GM12878 (cell line): ENCODE measurements at regions not wholly inside any gene's neighbourhood (a gene's known extent, or its start where the extent isn't known, plus 50 kb on each side); places are given as distances from the start of the nearest gene placed in this dataset.

ENCODE experiments used
- ATAC-seq: fragments of 200-7000 bp; cut with Tn5 transposase; 3 replicates; pipeline ENCODE4 v1.9.1; 2020; ENCODE audit warnings: mild to moderate bottlenecking, moderate library complexity
- BruUV-seq: library from RNA; stranded (reverse); fragments of 400-500 nt; replicated peaks from 2 replicates; lab custom pipeline; 2021; lab: Mats Ljungman, UMichigan
- CTCF ChIA-PET: fragments of 300-600 bp; sonication (Branson Sonifier 250); formaldehyde crosslinking; extraction: SDS; loops from one replicate; lab custom pipeline; 2021; ENCODE audit warnings: inconsistent platforms; lab: Yijun Ruan, JAX
- POLR2A ChIA-PET: fragments of 350-600 bp; formaldehyde crosslinking; extraction: SDS; loops from one replicate; lab custom pipeline; 2021; ENCODE audit warnings: inconsistent platforms; lab: Charles Lee
- RAD21 ChIA-PET: fragments of 300-600 bp; sonication (Branson Sonifier 250); formaldehyde crosslinking; loops from one replicate; lab custom pipeline; 2023; ENCODE audit warnings: antibody characterized with exemption; ENCODE audit not compliant: unreplicated experiment; lab: Charles Lee
- SMC1A ChIA-PET: fragments of 300-600 bp; sonication (Branson Sonifier 250); formaldehyde crosslinking; loops from one replicate; lab custom pipeline; 2023; ENCODE audit not compliant: unreplicated experiment, uncharacterized antibody; lab: Charles Lee
- DNase-seq: peaks from one replicate; pipeline ENCODE4 v3.0.0-alpha.2; 2011; ENCODE audit warnings: low read depth, low spot score
- FAIRE-seq: peaks from 3 replicates; lab custom pipeline; 2011; peaks lifted over from hg19 to GRCh38; lab: Jason Lieb, UNC
- H2AFZ ChIP-seq: 2 replicates; pipeline ENCODE4 v1.6.0; 2011; ENCODE audit warnings: low read depth, low read length, control low read depth; ENCODE audit not compliant: control insufficient read depth
- H3K27ac ChIP-seq: 2 replicates; pipeline ENCODE4 v1.5.1; 2011; ENCODE audit warnings: control low read depth; ENCODE audit not compliant: control insufficient read depth, insufficient read depth
- H3K27me3 ChIP-seq, 2 experiments: replicated peaks in 1 of 2; 2 replicates each; pipeline versions ENCODE4 v1.6.0 to v1.6.1; 2011; ENCODE audit warnings: low read length in 1 of 2; ENCODE audit not compliant: control insufficient read depth in 2 of 2, insufficient read depth in 2 of 2
- H3K36me3 ChIP-seq, 2 experiments: 2 replicates each; pipeline ENCODE4 v1.5.1; 2011; ENCODE audit warnings: low read length in 1 of 2; ENCODE audit not compliant: control insufficient read depth in 2 of 2, insufficient read depth in 2 of 2
- H3K4me1 ChIP-seq: 2 replicates; pipeline ENCODE4 v1.6.1; 2011; ENCODE audit warnings: mild to moderate bottlenecking, low read length, moderate library complexity, mixed read lengths; ENCODE audit not compliant: control insufficient read depth, insufficient read depth
- H3K4me2 ChIP-seq: 2 replicates; pipeline ENCODE4 v1.6.0; 2011; ENCODE audit warnings: control low read depth; ENCODE audit not compliant: control insufficient read depth, insufficient read depth
- H3K4me3 ChIP-seq: fragments of 200-600 bp; sonication (generic); 2 replicates; pipeline ENCODE4 v1.5.1; 2016
- H3K79me2 ChIP-seq: 2 replicates; pipeline ENCODE4 v1.6.0; 2011; ENCODE audit warnings: low read length; ENCODE audit not compliant: control insufficient read depth, insufficient read depth
- H3K9ac ChIP-seq: 2 replicates; pipeline ENCODE4 v1.8.0; 2011; ENCODE audit warnings: low read length, control low read depth, mixed read lengths; ENCODE audit not compliant: control insufficient read depth, insufficient read depth
- H3K9me3 ChIP-seq: replicated peaks from 3 replicates; pipeline ENCODE4 v1.5.1; 2011; ENCODE audit warnings: mild to moderate bottlenecking, low read length; ENCODE audit not compliant: control insufficient read depth, insufficient read depth
- H4K20me1 ChIP-seq: 2 replicates; pipeline ENCODE4 v1.6.0; 2011; ENCODE audit not compliant: control insufficient read depth, insufficient read depth
- BMI1 ChIP-seq: fragments of 450-650 bp; IDR thresholded peaks from 2 replicates; pipeline ENCODE4 v1.6.1; 2016; ENCODE audit warnings: mild to moderate bottlenecking, moderate library complexity, borderline replicate concordance
- DPF2 ChIP-seq: fragments of 450-650 bp; IDR thresholded peaks from 2 replicates; pipeline ENCODE4 v1.6.1; 2017; ENCODE audit warnings: mild to moderate bottlenecking
- IKZF2 ChIP-seq, 2 experiments: fragments of 450-650 bp; IDR thresholded peaks; 2 replicates each; pipeline ENCODE4 v1.6.1; 2017; ENCODE audit warnings: mild to moderate bottlenecking in 2 of 2, moderate library complexity in 2 of 2
- MYC ChIP-seq: IDR thresholded peaks from 2 replicates; pipeline ENCODE4 v1.6.1; 2011; ENCODE audit warnings: mild to moderate bottlenecking, low read length, moderate library complexity, inconsistent platforms; ENCODE audit not compliant: insufficient read depth, insufficient replicate concordance, insufficient read length, severe bottlenecking
- NFYB ChIP-seq: IDR thresholded peaks from 2 replicates; pipeline ENCODE4 v1.6.1; 2011; ENCODE audit warnings: low read depth, mild to moderate bottlenecking, low read length, improper control_type of control experiment, moderate library complexity; ENCODE audit not compliant: insufficient read depth
- NR2F1 ChIP-seq: fragments of 450-650 bp; conservative IDR thresholded peaks from 2 replicates; pipeline ENCODE4 v1.6.1; 2017; ENCODE audit warnings: mild to moderate bottlenecking
- PML ChIP-seq: IDR thresholded peaks from 2 replicates; pipeline ENCODE4 v1.6.1; 2012; ENCODE audit warnings: low read length, inconsistent platforms
- RAD21 ChIP-seq: IDR thresholded peaks from 2 replicates; pipeline ENCODE4 v1.6.1; 2011; ENCODE audit warnings: mild to moderate bottlenecking, low read depth, low read length, moderate library complexity; ENCODE audit not compliant: insufficient read depth
- SMAD1 ChIP-seq: fragments of 450-650 bp; IDR thresholded peaks from 2 replicates; pipeline ENCODE4 v1.6.1; 2018; ENCODE audit warnings: mild to moderate bottlenecking, low read depth; ENCODE audit not compliant: partially characterized antibody
- SP1 ChIP-seq: IDR thresholded peaks from one replicate; pipeline ENCODE4 v1.6.1; 2011; ENCODE audit warnings: low read depth, low read length
- SRF ChIP-seq, 2 experiments: IDR thresholded peaks; 2 replicates each; pipeline ENCODE4 v1.6.1; 2011; ENCODE audit warnings: low read depth in 2 of 2, low read length in 2 of 2, mild to moderate bottlenecking in 1 of 2, moderate library complexity in 1 of 2
- STAT1 ChIP-seq: fragments of 450-650 bp; conservative IDR thresholded peaks from 2 replicates; pipeline ENCODE4 v1.6.1; 2014; ENCODE audit warnings: antibody characterized with exemption, mild to moderate bottlenecking
- YY1 ChIP-seq: IDR thresholded peaks from 2 replicates; pipeline ENCODE4 v1.6.1; 2011; ENCODE audit warnings: low read depth, mild to moderate bottlenecking, low read length
- ZNF217 ChIP-seq: fragments of 450-650 bp; IDR thresholded peaks from 2 replicates; pipeline ENCODE4 v1.6.1; 2017; ENCODE audit warnings: antibody characterized with exemption, mild to moderate bottlenecking
- ZNF274 ChIP-seq: IDR thresholded peaks from one replicate; pipeline ENCODE4 v1.8.0; 2011; ENCODE audit not compliant: insufficient read length, insufficient read depth
- ZNF622 ChIP-seq: fragments of 450-650 bp; IDR thresholded peaks from 2 replicates; pipeline ENCODE4 v1.6.1; 2017; ENCODE audit warnings: mild to moderate bottlenecking, inconsistent platforms
- WGBS: methylation state at CpG from one replicate; pipeline ENCODE4 v1.1.6; 2016; ENCODE audit warnings: low lambda C conversion rate; ENCODE audit not compliant: insufficient replicate concordance, insufficient coverage; ENCODE audit errors: missing lambda C conversion rate; 5-methylcytosine and 5-hydroxymethylcytosine counted together
- in situ Hi-C: fragments of 300-500 bp; cut with MboI; formaldehyde crosslinking; loops from 9 replicates; pipeline ENCODE4 v1.14.3; 2018; ENCODE audit warnings: mixed read lengths
- intact Hi-C: fragments of 100-400 bp; cut with micrococcal nuclease; formaldehyde crosslinking; loops from one replicate; pipeline ENCODE4 v1.14.2; 2022; ENCODE audit not compliant: unreplicated experiment
- TF ChIP-seq, protein P1 (sequence below), 3 experiments: IDR thresholded peaks in 2 of 3; conservative IDR thresholded peaks in 1 of 3; 2 replicates each; pipeline ENCODE4 v1.5.1; 2011; ENCODE audit warnings: low read depth in 3 of 3, low read length in 3 of 3, mild to moderate bottlenecking in 3 of 3, control low read depth in 2 of 3, moderate library complexity in 2 of 3, inconsistent platforms in 1 of 3, mixed read lengths in 1 of 3; ENCODE audit not compliant: control insufficient read depth in 2 of 3, insufficient read depth in 1 of 3; ENCODE audit errors: extremely low read depth in 1 of 3
- TF ChIP-seq, protein P2 (sequence below): IDR thresholded peaks from 2 replicates; pipeline ENCODE4 v1.6.1; 2011; ENCODE audit warnings: low read depth, mild to moderate bottlenecking, low read length, moderate library complexity, borderline replicate concordance; ENCODE audit errors: extremely low read depth
- TF ChIP-seq, protein P3 (sequence below): fragments of 450-650 bp; IDR thresholded peaks from 2 replicates; pipeline ENCODE4 v1.6.1; 2017; ENCODE audit warnings: antibody characterized with exemption, mild to moderate bottlenecking, moderate library complexity

DNA sequence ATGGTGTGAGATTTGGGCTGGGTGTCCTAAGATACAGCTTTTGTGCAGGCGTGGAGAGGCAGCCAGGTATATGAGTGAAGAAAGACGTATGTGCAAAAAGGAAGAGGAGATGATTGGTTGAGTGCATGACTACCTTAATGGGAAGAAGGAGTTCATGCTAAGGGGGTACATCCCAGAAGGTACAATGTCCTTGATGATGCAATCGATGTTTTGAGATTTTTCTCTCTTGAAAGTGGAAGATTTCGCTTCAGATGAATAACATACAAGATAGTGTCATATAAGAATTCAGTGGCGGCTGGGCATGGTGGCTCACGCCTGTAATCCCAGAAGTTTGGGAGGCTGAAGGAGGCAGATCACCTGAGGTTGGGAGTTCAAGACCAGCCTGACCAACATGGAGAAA, 357.1 kb downstream of the KLF12 start (continued):
- no peak for TF ChIP-seq SRF (IDR thresholded peaks at IDR 0.05; ENCODE audit: low read depth in 2 of 2, low read length in 2 of 2)
- no peak for TF ChIP-seq IKZF2 (IDR thresholded peaks at IDR 0.05)
- TF ChIP-seq SP1 = no peak
- no peak for TF ChIP-seq RAD21
- no peak for TF ChIP-seq ZNF217
- no peak for TF ChIP-seq PML

DNA sequence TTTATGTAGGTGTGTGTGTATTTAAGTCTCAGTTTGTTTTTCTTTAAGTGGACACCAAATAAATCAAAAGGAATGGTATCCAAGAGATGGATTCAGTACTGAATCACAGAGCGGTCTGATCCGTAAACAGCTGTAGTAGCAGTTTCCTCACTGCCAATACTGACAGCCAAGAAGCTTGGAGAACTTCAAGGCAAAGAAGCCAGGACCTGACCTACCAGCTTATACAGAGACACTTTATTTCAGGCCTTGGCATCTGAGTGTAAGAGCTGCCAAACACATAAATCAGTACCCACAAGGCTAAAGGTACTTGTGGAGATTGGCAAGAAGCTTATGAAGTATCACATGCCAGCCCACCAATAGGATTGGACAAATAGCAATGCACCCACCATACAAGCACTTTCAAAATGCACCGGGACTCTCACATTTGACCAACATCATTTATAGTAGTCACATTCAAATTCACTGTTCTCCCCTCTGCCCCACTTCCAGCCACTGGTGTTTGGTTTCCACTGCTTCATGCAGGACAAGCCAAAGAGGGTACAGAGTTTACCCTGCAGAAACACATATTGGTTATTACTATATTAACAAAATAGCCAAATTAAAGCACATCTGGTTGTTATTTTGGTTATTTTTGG, 357.9 kb downstream of the KLF12 start:
- FAIRE-seq = no peak
- Histone ChIP-seq H3K9me3 (no peaks in the 10 kb centered on the region), H3K27me3 (no peaks in the 10 kb centered on the region), H4K20me1 (no peaks in the 10 kb centered on the region), H3K4me3 (no peak overlapping the region), H3K9ac (no peak overlapping the region), H3K27ac (no peak overlapping the region), H3K4me1 (no peaks in the 10 kb centered on the region), H3K4me2 (no peak overlapping the region), H3K36me3 (no peaks in the 10 kb centered on the region), H3K79me2 (no peaks in the 10 kb centered on the region), H2AFZ (no peak overlapping the region)
- no peak for DNase-seq
- RAD21 ChIA-PET = no interaction called here
- POLR2A ChIA-PET = interaction anchor here (0.6 kb wide), 1 partner anchor 63 kb away, joined by 3 read pairs; no protein-coding TSS in a partner anchor
- intact Hi-C loops (no loop called here), in situ Hi-C loops (no loop called here)
- SMC1A ChIA-PET = no interaction called here
- TF ChIP-seq ZNF622 = no peak
- no peak for TF ChIP-seq ZNF274
- TF ChIP-seq NFYB = no peak
- no peak for TF ChIP-seq NR2F1
- no peak for TF ChIP-seq STAT1
- TF ChIP-seq IKZF2 (IDR thresholded peaks at IDR 0.05) = no peak
- no peak for TF ChIP-seq MYC
- no peak for TF ChIP-seq YY1
- TF ChIP-seq, protein P1, sequence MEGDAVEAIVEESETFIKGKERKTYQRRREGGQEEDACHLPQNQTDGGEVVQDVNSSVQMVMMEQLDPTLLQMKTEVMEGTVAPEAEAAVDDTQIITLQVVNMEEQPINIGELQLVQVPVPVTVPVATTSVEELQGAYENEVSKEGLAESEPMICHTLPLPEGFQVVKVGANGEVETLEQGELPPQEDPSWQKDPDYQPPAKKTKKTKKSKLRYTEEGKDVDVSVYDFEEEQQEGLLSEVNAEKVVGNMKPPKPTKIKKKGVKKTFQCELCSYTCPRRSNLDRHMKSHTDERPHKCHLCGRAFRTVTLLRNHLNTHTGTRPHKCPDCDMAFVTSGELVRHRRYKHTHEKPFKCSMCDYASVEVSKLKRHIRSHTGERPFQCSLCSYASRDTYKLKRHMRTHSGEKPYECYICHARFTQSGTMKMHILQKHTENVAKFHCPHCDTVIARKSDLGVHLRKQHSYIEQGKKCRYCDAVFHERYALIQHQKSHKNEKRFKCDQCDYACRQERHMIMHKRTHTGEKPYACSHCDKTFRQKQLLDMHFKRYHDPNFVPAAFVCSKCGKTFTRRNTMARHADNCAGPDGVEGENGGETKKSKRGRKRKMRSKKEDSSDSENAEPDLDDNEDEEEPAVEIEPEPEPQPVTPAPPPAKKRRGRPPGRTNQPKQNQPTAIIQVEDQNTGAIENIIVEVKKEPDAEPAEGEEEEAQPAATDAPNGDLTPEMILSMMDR (IDR thresholded peaks at IDR 0.05 in 2 of 3, conservative IDR thresholded peaks at IDR 0.05 in 1 of 3; ENCODE audit: control insufficient read depth in 2 of 3, extremely low read depth in 1 of 3, insufficient read depth in 1 of 3, low read depth in 3 of 3, low read length in 3 of 3) = no peak
- TF ChIP-seq, protein P2, sequence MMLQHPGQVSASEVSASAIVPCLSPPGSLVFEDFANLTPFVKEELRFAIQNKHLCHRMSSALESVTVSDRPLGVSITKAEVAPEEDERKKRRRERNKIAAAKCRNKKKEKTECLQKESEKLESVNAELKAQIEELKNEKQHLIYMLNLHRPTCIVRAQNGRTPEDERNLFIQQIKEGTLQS = no peak
- TF ChIP-seq SMAD1 = no peak
- TF ChIP-seq, protein P3, sequence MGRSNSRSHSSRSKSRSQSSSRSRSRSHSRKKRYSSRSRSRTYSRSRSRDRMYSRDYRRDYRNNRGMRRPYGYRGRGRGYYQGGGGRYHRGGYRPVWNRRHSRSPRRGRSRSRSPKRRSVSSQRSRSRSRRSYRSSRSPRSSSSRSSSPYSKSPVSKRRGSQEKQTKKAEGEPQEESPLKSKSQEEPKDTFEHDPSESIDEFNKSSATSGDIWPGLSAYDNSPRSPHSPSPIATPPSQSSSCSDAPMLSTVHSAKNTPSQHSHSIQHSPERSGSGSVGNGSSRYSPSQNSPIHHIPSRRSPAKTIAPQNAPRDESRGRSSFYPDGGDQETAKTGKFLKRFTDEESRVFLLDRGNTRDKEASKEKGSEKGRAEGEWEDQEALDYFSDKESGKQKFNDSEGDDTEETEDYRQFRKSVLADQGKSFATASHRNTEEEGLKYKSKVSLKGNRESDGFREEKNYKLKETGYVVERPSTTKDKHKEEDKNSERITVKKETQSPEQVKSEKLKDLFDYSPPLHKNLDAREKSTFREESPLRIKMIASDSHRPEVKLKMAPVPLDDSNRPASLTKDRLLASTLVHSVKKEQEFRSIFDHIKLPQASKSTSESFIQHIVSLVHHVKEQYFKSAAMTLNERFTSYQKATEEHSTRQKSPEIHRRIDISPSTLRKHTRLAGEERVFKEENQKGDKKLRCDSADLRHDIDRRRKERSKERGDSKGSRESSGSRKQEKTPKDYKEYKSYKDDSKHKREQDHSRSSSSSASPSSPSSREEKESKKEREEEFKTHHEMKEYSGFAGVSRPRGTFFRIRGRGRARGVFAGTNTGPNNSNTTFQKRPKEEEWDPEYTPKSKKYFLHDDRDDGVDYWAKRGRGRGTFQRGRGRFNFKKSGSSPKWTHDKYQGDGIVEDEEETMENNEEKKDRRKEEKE = no peak
- no peak for TF ChIP-seq RAD21
- TF ChIP-seq DPF2 = no peak
- TF ChIP-seq BMI1 = no peak
- CTCF ChIA-PET = interaction anchor here (1.1 to 1.6 kb wide), 2 partner anchors 9 to 21 kb away, joined by 4 read pairs; no protein-coding TSS in a partner anchor
- ATAC-seq = no peak
- 67% methylated on average over 3 of the region's 3 CpGs for WGBS
- BruUV-seq = no TSS peak
